ENCODE measurements at regions not wholly inside any gene's neighbourhood (a gene's known extent, or its start where the extent isn't known, plus 50 kb on each side); places are given as distances from the start of the nearest gene placed in this dataset.
"Not testable (repeated sequence)": the region's sequence is repeated elsewhere in the genome, so short reads cannot be mapped to it uniquely, and the experiment has no call there.

DNA sequence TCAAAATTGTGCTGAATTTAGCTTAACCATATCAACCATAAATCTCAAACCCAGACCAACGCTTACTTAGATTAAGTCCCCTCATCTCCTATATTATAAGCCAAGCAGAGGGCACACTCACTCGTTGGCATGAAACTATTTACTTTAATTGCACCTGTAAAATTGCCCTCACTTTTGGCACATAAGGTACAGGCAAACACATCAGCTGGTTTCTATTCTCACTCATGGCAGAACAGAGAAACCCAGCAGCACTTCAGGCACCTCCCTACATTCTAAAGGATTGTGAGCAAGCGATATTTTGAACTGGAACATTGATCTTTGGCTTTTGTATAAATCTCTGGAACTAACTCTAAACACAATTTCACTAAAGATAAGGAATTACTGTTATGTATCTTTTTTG, 845.6 kb upstream of the CDH6 start:
- DNase-seq = no peak

DNA sequence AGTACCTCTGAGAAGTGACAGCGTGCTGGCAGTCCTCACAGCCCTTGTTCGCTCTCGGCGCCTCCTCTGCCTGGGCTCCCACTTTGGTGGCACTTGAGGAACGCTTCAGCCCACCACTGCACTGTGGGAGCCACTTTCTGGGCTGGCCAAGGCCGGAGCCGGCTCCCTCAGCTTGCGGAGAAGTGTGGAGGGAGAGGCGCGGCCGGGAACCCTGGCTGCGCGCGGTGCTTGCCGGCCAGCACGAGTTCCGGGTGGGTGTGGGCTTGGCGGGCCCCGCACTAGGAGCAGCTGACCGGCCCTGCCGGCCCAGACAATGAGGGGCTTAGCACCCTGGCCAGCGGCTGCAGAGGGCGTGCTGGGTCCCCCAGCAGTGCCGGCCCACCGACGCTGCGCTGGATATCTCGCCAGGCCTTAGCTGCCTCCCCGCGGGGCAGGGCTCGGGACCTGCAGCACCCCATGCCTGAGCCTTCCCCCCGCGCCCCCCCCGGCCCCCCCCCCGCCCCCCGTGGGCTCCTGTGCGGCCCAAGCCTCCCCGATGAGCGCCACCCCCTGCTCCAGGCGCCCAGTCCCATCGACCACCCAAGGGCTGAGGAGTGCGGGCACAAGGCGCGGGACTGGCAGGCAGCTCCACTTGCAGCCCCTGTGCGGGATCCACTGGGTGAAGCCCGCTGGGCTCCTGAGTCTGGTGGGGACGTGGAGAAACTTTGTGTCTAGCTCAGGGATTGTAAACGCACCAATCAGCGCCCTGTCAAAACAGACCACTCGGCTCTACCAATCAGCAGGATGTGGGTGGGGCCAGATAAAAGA, 847.7 kb upstream of the CDH6 start:
- not testable (repeated sequence) for DNase-seq

DNA sequence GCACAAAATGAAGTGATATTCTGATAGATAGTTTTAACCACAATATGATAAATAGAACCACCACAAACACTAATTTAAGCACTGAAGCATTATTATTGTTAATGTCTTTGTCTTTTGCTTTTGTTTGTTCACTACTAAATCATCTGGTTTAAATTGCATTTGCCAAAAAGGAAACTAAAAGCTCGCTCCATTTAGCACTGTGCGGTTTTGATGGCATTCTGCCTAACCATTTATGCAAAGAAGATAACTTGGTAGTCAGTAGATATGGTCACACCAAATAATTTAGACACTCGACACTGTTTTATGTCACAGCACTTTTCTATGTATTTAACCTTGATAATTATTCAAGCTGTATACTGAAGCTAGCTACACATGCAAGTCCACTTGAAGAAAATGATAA, 849.8 kb upstream of the CDH6 start:
- no peak for DNase-seq

DNA sequence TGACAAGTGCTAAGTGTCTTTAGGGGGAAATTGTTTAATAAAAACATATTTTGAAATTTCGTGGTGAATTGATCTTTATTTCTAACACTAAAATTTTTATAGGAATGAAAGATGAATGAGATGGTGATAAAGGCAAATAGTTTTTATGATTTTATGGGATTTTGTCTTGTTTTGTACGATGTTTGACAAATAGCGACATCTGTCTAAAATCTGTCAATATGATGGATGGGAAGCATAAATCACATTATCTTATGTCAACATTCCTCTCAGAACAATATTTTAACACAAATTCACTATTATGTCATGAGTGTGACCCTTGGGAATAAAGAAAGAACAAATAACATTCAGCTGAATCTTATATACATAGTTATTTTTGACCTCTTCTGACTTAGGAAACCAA, 852.0 kb upstream of the CDH6 start:
- no peak for DNase-seq

DNA sequence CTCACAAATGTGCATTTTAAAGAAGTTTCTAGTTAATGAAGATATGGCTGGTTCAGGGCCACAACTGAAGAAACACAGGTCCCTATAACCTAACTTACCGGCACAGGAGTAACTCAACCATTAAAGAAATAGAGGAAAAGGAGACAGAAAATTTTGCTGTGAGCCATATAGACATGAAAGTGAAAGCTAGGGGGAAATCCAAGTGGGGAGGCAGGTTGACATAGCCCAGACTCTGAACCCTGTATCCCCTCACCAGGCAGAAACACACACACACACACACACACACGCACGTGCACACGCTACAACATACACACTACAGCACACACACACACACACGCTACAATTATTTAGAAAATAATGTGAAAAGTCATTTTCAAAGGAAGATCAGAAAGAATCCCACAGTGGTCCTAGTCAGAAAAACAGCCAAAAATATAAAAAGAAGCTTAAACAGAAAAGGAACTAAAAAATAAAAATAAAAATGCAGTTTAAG, 856.4 kb upstream of the CDH6 start:
- no peak for DNase-seq

DNA sequence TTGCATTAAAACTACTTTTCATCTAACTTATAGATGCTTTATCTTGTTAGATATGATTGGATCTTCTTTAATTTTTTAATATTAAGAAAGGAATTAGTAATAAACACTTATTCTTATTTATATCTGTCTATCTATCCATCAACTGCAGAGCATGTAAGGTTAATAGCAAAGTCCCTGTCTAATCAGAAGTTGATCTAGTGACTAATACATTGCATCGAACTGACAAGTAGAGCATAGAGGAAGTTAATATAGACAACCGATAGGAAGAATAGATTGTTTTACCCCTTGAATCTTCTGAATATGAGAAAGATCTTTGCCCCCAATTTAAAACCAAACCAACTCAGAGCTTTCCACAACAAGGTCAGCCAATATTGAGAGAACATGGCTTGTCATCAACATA, 862.0 kb upstream of the CDH6 start:
- DNase-seq = no peak

DNA sequence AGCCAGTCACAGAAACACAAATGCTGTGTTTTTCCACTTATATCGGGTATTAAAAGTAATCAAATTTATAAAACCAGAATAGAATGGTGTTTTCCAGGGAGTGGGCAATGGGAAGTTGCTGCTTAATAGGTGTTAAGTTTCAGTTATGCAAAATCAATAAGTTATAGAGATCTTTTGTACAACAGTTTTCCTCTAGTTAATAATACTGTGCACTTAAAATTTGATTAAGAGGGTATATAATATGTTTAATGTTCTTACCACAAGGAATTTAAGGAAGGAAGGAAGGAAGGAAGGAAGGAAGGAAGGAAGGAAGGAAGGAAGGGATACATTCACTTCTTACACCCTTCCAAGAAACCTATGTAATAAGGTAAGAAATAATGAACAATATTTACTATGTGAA, 867.7 kb upstream of the CDH6 start:
- DNase-seq = no peak

DNA sequence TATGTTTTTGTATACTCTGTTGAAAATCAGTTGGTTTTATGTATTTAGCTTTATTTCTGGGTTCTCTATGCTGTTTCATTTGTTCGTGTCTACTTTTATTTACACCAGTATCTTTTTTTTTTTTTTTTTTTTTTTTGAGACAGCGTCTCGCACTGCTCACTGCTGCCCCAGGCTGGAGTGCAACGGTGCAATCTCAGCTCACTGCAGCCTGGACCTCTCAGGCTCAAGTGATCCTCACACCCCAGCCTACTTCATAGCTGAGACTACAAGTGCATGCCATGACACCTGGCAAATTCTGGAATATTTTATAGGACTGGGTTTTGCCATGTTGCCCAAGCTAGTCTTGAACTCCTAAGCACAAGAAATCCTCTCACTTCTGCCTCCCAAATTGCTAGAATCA, 869.4 kb upstream of the CDH6 start:
- DNase-seq = no peak

DNA sequence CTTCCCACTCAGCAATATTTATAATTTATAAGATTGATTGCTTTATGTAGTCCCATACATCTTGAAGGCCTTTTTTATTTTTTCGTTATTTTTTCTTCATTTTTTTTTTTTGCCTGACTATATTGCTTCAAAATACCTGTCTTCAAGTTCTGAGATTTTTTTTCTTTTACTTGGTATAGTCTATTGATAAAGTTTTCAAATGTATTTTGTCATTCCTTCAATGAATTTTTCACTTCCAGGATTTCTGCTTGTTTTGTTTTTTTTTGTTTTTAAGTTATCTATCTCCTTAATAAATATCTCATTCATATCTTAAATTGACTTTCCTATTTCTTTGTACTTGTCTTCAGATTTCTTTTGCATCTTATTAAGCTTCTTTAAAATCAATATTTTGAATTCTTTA, 905.6 kb upstream of the CDH6 start:
- DNase-seq = no peak

DNA sequence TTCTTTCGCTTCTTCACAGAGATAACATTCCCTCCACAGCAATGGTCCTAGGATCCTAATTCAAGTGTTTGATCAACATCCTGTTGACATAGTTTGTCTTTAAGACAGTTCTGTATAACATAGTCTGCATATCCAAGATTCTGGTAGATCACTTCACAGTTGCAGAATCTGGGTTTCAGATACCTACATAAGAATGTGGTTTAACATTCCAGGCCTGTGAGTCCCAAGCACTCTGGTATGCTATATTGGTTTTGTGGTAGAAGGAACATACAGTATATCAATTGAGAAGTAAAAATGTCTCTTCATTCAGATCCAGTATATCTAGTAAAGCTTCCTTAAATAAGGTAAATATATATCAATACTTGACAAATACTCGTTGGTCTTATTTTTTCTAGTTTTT, 914.2 kb upstream of the CDH6 start:
- DNase-seq = no peak

DNA sequence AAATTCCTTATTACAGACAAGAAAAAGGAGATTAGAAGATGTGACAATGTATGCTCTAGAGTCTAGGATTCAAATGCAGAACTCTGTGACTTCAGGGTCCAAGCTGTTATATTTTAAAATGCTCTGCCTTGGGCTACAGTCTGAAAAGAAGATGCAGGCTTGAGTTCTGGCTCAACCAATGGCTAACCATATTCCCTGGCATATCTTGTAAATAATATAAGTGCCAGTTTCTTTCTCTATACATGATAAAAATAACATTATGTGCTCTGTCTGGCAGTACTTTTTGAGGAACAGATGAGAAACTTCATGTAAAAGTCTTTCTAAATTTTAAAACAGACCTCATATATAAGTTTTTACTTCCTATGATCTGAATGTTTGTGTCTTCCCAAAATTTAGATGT, 926.5 kb upstream of the CDH6 start:
- no peak for DNase-seq

DNA sequence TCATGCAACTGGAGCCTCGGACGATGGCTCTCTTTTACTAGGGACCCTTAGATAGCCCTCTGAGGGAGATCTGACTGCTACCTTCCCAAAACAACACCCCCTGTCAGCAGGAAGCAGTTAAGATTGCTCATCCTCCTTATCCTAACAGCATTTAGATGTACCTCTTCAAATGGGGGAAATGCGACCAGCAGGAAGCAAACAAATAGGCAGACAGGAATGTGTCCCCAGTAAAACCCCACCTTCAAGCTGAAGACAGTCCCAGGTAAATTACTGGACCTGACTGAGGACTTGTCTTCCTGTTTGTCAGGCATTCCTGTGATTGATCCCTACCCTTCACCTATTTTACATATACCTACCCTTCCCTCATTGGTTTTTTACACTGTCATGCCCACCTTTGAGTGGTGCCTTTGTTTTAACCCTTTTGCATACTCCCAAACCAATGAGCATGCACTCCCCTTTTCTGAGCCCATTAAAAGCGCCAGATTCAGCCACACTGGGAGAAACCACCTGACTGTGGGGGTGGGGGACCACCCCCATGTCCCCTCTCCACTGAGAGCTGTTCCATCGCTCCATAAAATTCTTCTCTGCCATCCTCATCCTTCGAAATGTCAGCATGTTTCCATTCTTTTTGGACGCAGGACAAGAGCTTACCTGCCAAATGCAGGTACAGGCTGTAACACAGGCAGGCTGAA, 954.0 kb upstream of the CDH6 start:
- DNase-seq = no peak

DNA sequence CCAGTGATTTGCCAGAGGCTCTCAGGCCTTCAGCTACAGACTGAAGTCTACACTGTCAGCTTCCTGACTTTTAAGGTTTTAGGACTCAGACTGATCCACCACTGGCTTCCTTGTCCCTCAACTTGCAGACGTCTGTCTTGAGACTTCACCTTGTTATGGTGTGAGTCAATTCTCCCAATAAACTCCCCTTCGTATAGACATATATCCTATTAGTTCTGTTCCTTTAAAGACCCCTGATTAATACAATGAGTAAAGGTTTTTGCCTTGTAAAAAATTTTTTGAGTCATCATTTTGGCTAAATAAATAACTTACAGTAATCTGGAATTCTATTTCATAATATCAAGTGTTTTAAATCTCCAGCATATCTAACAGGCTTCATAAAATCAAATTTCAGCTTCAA, 956.3 kb upstream of the CDH6 start:
- no peak for DNase-seq

DNA sequence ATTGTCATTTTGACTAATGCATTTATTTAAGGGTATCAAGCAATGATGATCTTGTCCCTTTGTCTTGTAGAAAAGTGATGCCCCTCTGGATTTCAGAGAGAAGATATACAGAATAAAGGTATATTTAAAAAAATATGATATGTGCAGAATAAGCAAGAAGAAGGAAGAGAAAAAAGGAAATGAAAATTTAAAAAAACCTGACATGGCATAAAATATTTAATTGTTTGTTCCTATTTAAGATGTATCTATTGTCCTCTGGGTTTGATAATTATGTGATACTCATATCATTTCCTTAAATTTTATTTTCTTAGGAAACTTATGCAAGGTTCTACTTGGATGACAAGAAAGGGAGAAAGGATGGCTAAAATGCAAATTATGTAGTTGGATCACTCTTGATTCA, 983.7 kb upstream of the CDH6 start:
- no peak for DNase-seq

DNA sequence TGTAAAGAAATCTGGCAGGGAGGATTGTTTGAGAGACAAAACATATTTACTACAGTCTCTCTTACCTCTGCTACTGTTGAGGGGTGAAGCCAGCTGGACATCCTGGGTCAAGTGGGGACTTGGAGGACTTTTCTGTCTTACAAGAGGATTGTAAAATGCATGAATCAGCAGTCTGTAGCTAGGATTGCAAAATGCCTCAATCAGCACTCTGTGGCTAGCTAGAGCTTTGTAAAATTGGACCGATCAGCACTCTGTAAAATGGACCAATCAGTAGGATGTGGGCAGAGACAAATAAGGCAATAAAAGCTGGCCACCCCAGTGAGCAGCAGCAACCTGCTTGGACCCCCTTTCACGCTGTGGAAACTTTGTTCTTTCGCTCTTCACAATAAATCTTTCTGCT, 995.8 kb upstream of the CDH6 start:
- no peak for DNase-seq

DNA sequence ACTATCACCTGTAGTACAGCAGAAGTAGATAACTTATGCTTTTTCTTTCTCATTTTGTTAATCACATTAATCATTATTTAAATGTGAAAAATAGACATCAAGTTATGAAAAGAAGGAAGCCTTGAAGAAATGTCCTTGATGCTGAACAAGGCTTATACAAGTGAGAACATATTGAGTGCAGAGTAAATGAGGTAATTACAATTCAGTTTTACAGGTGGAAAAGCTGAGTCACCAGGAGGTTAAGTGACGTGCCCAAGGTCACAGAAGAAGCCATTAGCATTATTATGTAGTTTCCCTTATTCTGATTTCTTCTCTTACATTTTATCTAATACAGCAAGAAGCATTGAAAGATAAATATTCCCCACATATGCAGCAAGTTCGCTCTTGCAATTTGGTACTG, 998.5 kb upstream of the CDH6 start:
- no peak for DNase-seq

DNA sequence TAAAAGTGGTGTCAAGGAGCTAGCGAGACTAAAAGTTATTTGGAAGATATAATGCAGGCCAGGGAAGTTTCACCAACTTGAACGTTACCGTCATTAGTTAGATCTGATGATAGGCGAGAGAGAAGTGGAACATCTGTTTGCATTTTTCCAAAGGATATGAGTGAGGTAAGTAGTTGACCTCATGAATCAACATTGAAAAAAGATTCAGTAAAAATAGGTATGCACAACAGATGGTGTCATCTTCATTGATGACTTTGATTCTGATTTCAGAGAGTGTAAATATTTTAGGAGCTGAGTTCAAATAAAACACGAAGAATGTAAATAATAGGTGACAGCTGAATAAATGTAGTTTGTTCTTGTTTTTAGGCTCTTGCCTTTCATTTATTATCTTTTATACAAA, 998.9 kb upstream of the CDH6 start:
- no peak for DNase-seq

DNA sequence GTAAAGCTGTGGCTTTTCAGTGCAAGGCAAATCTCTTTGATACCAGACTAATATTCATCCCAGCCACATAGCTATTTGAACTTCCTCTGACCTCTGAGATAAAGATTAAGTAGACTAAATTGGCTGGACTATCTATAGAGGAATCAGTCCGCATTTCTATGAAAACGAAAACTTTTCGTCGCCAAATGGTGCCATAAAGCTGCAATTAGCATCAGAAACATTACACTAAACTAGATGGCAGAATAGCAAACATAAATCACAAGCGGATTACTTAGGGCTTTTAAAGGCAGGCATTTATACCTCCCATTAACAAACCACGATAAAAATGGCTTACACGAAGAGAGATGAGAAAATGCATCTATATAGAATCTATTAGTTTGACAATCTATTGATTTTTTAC, 1009.7 kb upstream of the CDH6 start:
- DNase-seq = no peak

DNA sequence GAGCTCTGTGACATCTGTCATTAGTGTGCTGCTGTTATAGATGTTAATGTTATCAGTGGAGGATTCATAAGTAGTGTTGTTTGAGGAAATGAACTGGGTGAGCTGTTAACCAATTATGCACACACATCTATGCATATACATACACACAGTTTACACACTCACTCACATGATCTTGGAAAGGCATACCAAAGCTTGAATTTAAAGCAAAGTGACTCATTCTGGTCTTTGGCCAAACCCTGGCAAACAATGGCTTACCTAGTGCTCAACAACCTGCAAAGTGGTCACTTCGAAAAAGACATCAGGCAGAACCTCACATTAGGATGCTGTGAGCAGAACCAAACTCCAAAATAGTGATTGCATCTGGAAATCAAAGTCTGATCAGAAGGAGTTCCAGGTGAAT, 1037.3 kb upstream of the CDH6 start:
- no peak for DNase-seq

DNA sequence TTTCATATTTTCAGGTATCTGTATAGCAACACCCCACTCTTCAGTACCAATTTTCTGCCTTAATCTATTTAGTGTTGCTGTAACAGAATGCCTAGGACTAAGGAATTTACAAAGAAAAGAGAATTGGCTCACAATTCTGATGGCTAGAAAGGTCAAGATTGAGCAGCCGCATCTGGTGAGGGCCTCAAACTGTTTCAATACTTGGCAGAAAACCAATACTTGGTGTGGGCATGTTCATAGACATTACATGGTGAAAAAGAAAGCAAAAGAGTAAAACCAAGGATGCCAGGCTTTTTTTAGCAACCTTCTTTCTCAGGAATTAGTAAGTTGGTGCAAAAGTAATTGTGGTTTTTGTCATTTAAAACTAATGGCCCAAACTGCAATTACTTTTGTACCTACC, 1041.1 kb upstream of the CDH6 start:
- no peak for DNase-seq

DNA sequence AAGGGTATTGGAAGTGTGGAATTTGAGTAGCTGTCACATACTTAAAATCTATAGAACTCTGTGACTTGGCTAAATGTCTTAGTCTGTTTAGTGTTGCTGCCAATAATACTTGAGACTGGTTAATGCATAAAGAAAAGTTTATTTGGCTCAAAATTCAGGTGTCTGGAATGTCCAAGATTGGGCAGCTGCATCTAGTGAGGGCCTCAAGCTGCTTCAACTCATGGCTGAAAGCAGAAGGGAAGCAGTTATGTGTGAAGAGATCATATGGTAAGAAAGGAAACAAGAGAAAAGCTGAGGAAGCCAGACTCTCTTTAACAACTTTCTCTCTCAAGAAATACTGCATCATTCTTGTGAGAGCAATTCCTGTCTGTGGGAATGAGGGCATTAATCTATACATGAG, 1043.3 kb upstream of the CDH6 start:
- DNase-seq = no peak

DNA sequence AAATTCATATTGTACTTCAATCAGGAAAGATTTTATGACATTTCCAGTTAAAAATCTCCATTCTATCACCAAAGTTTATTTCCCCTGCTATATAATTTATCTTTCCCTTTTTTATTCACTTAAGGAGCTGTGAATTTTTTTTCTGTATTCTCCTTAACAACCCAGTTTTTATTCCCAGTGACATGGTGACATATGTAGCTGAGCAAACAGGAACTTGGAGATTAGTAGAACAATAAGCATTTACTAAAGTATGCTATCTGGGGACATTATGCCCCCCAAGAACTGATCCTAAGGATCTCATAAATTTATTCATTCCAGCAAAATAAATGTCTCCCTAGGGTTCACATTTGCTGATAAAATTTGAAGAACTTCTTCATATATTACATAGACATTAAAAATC, 1044.0 kb upstream of the CDH6 start:
- DNase-seq = no peak

DNA sequence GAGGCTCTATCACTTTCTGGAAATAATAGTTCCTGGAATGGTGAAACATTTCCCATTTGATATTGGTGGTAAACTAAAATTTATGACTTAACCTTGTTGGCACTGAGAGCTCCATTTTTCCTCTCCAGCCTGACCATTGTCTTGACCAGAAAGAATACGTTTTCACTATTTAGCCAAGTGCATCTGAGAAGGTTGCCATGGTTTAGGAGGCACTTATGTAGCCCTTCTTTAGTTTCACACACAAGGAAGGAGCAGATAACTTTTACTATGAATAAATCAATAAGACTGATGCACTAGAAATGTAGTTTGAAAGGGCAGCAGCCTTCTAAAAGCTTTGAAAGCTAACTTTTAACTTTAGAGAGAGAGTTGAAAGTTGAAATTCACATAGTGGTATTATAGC, 1045.5 kb upstream of the CDH6 start:
- no peak for DNase-seq

DNA sequence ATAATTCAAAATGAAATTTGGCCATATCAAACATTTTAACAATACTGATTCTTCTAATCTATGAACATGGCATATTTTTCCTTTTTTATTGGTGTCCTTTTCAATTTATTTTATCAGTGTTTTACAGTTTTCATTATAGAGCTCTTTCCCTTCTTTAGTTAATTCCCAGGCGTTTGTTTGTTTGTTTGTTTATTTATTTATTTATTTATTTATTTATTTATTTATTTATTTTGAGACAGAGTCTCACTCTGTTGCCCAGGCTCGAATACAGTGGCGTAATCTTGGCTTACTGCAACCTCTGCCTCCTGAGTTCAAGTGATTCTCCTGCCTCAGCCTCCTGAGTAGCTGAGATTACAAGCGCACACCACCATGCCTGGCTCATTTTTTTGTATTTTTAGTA, 1049.4 kb upstream of the CDH6 start:
- DNase-seq = not testable (repeated sequence)

DNA sequence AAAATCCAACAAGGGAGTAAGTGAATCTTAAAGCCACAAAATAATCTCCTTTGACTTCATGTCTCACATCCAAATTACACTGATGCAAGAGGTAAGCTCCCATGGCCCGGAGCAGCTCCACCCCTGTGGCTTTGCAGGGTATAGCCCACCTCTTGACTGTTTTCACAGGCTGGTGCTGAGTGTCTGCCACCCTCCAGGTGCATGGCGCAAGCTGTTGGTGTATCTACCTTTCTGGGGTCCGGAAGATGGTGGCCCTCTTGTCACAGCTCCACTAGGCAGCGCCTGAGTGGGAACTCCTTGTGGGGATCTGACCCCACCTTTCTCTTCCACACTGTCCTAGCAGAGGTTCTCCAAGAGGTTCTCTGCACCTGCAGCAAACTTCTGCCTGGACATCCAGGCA, 1051.1 kb upstream of the CDH6 start:
- DNase-seq = no peak
